OCI-M2 (cell line): ENCODE measurements at regions not wholly inside any gene's neighbourhood (a gene's known extent, or its start where the extent isn't known, plus 50 kb on each side); places are given as distances from the start of the nearest gene placed in this dataset.

Experiments
- DNase-seq: peaks from one replicate; lab custom pipeline; 2025; ENCODE audit not compliant: unreplicated experiment; lab: John Stamatoyannopoulos, UW

GRCh38 chr11:127119356-127119755 lies 118.8 kb upstream of the KIRREL3 start:
- DNase-seq = no peak

- no peak for DNase-seq
Observed at GRCh38 chr11:127118811-127119210, 118.2 kb upstream of the KIRREL3 start.

- no peak for DNase-seq
Observed at GRCh38 chr11:127117231-127117739, 116.7 kb upstream of the KIRREL3 start.

- no peak for DNase-seq
Observed at GRCh38 chr11:127115844-127116243, 115.3 kb upstream of the KIRREL3 start.

- DNase-seq = no peak
Observed at GRCh38 chr11:127114035-127114434, 113.5 kb upstream of the KIRREL3 start.

GRCh38 chr11:127110542-127110941 lies 110.0 kb upstream of the KIRREL3 start:
- DNase-seq = no peak

DNA sequence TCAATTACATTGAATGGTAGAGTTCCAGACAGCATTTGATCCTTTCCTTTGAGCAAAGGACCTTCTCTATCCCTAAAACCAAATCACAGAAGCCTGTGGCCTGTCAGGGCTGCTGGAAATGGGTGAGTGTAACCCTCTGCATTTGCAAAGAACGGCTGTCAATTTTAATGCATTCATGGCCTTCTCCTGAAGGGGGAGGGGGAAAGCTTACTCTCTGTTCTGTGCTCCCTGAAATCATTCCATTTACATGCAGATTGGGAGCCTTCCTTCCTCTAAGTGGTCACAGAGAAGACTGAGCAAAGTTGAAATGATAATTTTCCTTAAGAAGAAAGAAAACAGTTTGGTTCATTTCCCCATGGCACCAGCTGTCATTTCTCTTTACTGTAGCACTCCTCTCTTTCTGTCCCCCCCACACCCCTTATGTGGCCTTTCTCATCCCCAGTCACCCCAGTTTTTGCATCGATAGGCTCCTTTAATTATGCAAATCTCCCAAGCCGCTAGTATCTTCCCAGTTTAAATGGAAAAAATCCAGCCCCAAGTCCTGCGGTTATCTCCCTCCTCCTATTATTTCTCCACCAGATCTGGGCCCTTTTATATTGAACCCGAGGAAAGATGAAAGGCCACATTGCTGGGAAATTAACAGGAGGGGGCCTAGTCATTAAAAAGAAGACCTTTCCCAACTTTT lies 109.4 kb upstream of the KIRREL3 start:
- DNase-seq = no peak

- DNase-seq = no peak
Observed at GRCh38 chr11:127108838-127109237, 108.3 kb upstream of the KIRREL3 start.

DNA sequence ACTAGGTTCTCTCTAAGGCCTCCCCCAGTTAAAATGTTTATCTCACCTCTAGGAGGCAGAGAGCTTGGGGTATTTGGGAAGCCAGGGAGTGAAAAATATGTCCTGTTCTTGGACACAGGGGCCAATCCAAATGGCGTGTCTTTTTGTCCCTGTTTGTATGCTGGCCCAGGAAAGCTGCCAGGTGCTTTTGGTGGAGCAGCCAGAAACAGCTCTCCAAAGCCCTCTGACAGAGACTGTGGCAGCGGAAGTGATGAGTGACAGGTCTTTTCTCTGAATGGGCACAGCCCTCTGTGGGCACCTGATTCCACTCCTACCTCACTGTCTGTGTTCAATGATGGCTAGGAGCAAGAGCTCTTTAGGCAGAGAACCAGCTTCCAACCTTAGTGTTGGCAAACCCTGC lies 106.4 kb upstream of the KIRREL3 start:
- no peak for DNase-seq

GRCh38 chr11:127105593-127106541 lies 105.3 kb upstream of the KIRREL3 start:
- DNase-seq = no peak

GRCh38 chr11:127103586-127104388 lies 103.2 kb upstream of the KIRREL3 start:
- DNase-seq = no peak

GRCh38 chr11:127098684-127099083 lies 98.1 kb upstream of the KIRREL3 start:
- DNase-seq = no peak

- DNase-seq = no peak
Observed at GRCh38 chr11:127080735-127081134, 80.2 kb upstream of the KIRREL3 start.

GRCh38 chr11:127075758-127076157 lies 75.2 kb upstream of the KIRREL3 start:
- no peak for DNase-seq

DNA sequence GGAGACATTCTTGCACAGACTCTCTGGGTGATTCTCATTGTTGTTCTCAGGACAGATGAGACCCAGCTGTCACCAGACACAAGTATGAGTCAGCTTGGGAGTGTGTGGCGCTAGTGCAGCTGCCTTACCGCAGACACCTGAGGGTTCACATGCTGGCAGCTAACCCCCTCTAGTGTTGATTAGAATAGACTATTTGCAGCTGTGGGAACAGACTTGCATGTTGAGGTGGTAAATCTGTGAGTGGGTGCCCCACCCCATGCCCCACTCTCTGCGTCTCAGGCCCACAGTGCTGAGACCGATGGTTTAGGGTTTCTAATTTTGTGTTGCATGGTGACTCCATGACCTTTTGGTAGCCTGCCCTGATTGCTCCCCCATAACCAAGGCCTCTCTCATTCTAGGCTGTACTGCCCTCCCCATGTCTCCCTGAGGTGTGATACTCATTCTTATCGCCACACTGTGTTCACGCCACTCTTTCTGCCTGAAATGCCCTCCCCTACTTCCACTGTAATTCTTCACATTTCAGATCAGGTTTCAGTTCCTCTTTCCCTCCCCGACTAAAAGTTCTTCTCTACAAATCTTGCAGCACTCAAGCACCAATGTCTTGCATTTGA lies 73.7 kb upstream of the KIRREL3 start:
- DNase-seq = no peak

- no peak for DNase-seq
Observed at GRCh38 chr11:127073621-127074020, 73.1 kb upstream of the KIRREL3 start.

GRCh38 chr11:127071606-127072005 lies 71.0 kb upstream of the KIRREL3 start:
- no peak for DNase-seq

DNA sequence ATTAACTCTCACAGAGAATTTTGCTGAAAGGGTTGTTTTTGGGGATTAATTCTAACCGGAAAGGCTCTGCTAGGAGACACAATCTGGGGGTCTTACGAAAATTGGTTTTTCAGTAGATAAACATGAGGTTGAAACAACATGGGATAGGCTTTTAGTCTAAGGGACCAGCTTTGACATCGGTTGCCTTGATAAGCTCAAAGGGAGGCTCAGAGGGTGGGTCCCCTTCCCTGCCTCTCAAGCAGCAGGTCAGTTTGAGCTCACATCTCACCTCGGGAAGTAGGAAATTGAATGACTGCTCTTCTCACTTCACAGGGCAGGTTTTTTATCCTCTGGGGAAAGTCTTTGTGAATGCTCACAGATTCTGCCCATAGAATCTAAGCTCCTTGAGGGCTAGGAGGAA lies 70.2 kb upstream of the KIRREL3 start:
- DNase-seq = no peak

DNA sequence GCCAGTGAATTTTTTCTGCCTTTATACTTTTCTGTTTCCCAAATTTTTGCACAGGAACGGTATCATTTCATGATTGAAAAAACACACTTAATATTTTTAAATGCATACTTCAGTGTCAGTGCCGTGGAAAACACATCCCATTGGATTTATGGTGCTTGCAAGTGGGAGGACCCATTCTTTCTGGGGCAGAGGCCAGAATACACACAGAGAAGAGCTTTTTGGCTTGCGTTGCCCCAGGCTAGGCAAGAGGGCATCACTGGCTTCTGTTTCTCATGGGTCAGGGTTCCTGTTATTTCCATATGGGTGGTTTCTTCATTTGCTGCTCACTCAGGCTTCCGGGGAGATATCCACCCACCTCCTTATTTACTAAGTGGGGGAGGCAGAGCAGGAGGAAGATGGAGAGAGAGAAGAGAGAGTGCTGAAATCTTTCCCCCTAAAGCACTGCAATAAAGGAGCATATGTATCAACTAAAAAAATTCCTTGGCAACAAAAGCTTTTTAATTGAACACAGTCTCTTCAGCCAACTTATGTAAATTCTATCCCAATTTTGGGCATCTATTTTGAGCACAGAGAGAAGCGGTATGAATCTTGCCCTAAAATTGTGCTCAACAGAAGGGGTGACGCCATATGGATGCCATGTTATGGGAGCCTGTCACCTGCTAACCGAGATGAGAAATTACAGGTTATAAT lies 66.0 kb upstream of the KIRREL3 start:
- no peak for DNase-seq

DNA sequence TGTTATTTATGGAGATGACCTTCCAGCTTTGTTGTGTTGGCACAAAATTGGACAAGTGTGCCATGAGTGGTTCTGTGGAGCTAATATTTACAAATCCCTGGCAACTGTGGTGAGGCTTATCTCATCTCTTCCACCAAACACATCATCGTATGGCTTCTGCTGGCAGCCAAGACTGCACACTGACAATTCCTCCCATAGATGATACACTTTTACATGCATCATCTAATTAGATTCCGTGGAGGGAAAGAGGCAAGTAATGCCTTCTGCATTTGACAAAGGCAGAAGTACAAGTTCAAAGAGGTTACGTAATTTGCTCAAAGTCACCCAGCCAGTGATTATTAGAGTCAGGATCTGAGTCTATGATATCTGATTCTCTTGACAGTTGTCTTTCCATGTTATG lies 62.7 kb upstream of the KIRREL3 start:
- no peak for DNase-seq
